ENCODE measurements at regions not wholly inside any gene's neighbourhood (a gene's known extent, or its start where the extent isn't known, plus 50 kb on each side); places are given as distances from the start of the nearest gene placed in this dataset.

DNA sequence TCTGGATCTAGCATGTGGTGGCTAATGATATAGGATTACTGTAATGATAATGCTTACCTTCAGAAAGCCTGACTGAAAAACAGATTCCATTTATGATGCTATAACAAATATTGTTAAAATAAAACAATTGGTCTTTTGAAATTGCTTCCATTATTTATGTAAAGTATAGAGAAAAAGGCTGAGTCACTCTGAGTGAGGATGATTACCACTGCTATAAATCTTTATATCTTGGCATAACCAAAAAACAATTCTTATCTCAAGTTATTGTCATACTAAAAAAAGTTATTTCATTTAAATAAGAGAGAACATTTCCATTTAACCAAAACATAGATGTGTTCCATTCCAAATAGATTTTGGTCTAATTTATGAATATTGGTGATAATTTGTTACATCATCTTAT is 53.0 kb upstream of the DST start:
- H3K9me3 ChIP-seq (replicated peaks in 1 of 2; ENCODE audit: control insufficient read depth in 1 of 2, insufficient read depth in 1 of 2, low read length in 2 of 2) = no peaks in the 10 kb centered on the region
- Mint-ChIP-seq H3K36me3 (no peaks in the 10 kb centered on the region), H3K9me3 (peaks cover 0 to 1% (median 0%) of the 10 kb centered on the region in 7 donors), H3K4me1 (peaks cover 34% of the 10 kb centered on the region), H3K27ac (no peak overlapping the region), H3K4me3 (no peak overlapping the region), H3K27me3 (ENCODE audit: low read depth in 3 of 3) (no peaks in the 10 kb centered on the region)
- no peak for DNase-seq
- no peak overlapping the region for H3K9ac ChIP-seq (ENCODE audit: insufficient read depth, low read length, poor library complexity, severe bottlenecking)
- no peaks in the 10 kb centered on the region for H3K36me3 ChIP-seq (replicated peaks in 1 of 2; ENCODE audit: control insufficient read depth in 1 of 2, insufficient read depth in 2 of 2, low read length in 2 of 2)
- TF ChIP-seq, protein P1, sequence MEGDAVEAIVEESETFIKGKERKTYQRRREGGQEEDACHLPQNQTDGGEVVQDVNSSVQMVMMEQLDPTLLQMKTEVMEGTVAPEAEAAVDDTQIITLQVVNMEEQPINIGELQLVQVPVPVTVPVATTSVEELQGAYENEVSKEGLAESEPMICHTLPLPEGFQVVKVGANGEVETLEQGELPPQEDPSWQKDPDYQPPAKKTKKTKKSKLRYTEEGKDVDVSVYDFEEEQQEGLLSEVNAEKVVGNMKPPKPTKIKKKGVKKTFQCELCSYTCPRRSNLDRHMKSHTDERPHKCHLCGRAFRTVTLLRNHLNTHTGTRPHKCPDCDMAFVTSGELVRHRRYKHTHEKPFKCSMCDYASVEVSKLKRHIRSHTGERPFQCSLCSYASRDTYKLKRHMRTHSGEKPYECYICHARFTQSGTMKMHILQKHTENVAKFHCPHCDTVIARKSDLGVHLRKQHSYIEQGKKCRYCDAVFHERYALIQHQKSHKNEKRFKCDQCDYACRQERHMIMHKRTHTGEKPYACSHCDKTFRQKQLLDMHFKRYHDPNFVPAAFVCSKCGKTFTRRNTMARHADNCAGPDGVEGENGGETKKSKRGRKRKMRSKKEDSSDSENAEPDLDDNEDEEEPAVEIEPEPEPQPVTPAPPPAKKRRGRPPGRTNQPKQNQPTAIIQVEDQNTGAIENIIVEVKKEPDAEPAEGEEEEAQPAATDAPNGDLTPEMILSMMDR (IDR thresholded peaks at IDR 0.05) = no peak
- peaks cover 18 to 20% of the 10 kb centered on the region in 2 donors for H3K4me1 ChIP-seq (ENCODE audit: control insufficient read depth in 1 of 2, insufficient read depth in 2 of 2, low read length in 2 of 2)
- no peaks in the 10 kb centered on the region for H4K20me1 ChIP-seq (ENCODE audit: insufficient read depth, low read length)
- no peak overlapping the region for H2AFZ ChIP-seq (ENCODE audit: insufficient read depth, low read depth, low read length, poor library complexity, severe bottlenecking)
- intact Hi-C loops (cut with micrococcal nuclease) = no loop called here
- no peak overlapping the region for H3K4me3 ChIP-seq (replicated peaks in 1 of 3; ENCODE audit: low read depth in 2 of 3, low read length in 3 of 3)
- H3K27ac ChIP-seq (ENCODE audit: low read depth in 1 of 2, low read length in 2 of 2) = no peak overlapping the region
- no peaks in the 10 kb centered on the region for H3K79me2 ChIP-seq (ENCODE audit: insufficient read depth, low read length)
- H3K4me2 ChIP-seq (replicated peaks; ENCODE audit: extremely low read depth, low read length, poor library complexity, severe bottlenecking) = no peak overlapping the region
- H3K27me3 ChIP-seq (ENCODE audit: control insufficient read depth in 2 of 2, insufficient read depth in 2 of 2, low read length in 2 of 2) = no peaks in the 10 kb centered on the region

DNA sequence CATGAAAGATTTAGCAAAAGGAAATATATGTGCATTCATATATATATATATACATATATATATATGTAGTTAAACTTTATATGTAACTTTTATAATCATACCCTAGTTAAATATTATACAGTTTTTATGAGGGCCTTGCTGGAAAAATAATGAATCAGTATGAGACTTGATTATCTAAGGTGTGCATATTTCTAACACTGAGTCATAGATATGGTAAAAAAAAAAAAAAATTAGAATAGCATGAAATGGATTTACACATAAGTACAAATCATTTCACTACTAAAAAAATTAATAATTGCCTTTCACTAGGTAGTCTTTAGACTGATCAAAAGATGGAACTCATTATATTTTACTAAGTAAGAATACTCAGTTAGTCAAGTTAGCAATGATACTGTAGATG is 51.3 kb upstream of the DST start:
- H3K4me1 ChIP-seq (ENCODE audit: control insufficient read depth in 1 of 2, insufficient read depth in 2 of 2, low read length in 2 of 2) = peaks cover 20 to 21% of the 10 kb centered on the region in 2 donors
- no peak for DNase-seq
- no peaks in the 10 kb centered on the region for H3K79me2 ChIP-seq (ENCODE audit: insufficient read depth, low read length)
- Mint-ChIP-seq H3K27ac (no peak overlapping the region), H3K4me1 (peaks cover 37% of the 10 kb centered on the region), H3K36me3 (no peaks in the 10 kb centered on the region), H3K9me3 (peaks cover 0 to 1% (median 0%) of the 10 kb centered on the region in 7 donors), H3K27me3 (ENCODE audit: low read depth in 3 of 3) (no peaks in the 10 kb centered on the region), H3K4me3 (no peak overlapping the region)
- TF ChIP-seq, protein P1 (IDR thresholded peaks at IDR 0.05) = no peak
- intact Hi-C loops (cut with micrococcal nuclease) = no loop called here
- no peak overlapping the region for H3K27ac ChIP-seq (ENCODE audit: low read depth in 1 of 2, low read length in 2 of 2)
- H3K36me3 ChIP-seq (replicated peaks in 1 of 2; ENCODE audit: control insufficient read depth in 1 of 2, insufficient read depth in 2 of 2, low read length in 2 of 2) = no peaks in the 10 kb centered on the region
- H3K4me2 ChIP-seq (replicated peaks; ENCODE audit: extremely low read depth, low read length, poor library complexity, severe bottlenecking) = no peak overlapping the region
- H3K9ac ChIP-seq (ENCODE audit: insufficient read depth, low read length, poor library complexity, severe bottlenecking) = no peak overlapping the region
- H3K4me3 ChIP-seq (replicated peaks in 1 of 3; ENCODE audit: low read depth in 2 of 3, low read length in 3 of 3) = no peak overlapping the region
- H3K9me3 ChIP-seq (replicated peaks in 1 of 2; ENCODE audit: control insufficient read depth in 1 of 2, insufficient read depth in 1 of 2, low read length in 2 of 2) = no peaks in the 10 kb centered on the region
- no peaks in the 10 kb centered on the region for H4K20me1 ChIP-seq (ENCODE audit: insufficient read depth, low read length)
- H3K27me3 ChIP-seq (ENCODE audit: control insufficient read depth in 2 of 2, insufficient read depth in 2 of 2, low read length in 2 of 2) = no peaks in the 10 kb centered on the region
- no peak overlapping the region for H2AFZ ChIP-seq (ENCODE audit: insufficient read depth, low read depth, low read length, poor library complexity, severe bottlenecking)
